Gastroesophageal sphincter (tissue), 3 donors: ENCODE measurements at regions not wholly inside any gene's neighbourhood (a gene's known extent, or its start where the extent isn't known, plus 50 kb on each side); places are given as distances from the start of the nearest gene placed in this dataset.

Experiments used
- CTCF ChIP-seq, 4 experiments: fragments of 200-600 bp in 2 of 4; fragments of 450-650 bp in 2 of 4; sonication (generic) in 1 of 4; IDR thresholded peaks; one replicate each; pipeline ENCODE4 v1.5.1; 2017 to 2019; ENCODE audit warnings: antibody characterized with exemption in 4 of 4, mild to moderate bottlenecking in 2 of 4, moderate library complexity in 2 of 4
- POLR2A ChIP-seq, 2 donors: fragments of 450-650 bp; IDR thresholded peaks; one replicate each; pipeline ENCODE4 v1.6.1; 2017; ENCODE audit warnings: antibody characterized with exemption in 2 of 2, mild to moderate bottlenecking in 2 of 2, moderate library complexity in 1 of 2

GRCh38 chr6:113616701-113617274, 240.4 kb upstream of the MARCKS start:
- TF ChIP-seq POLR2A (IDR thresholded peaks at IDR 0.05) (no peak), CTCF (IDR thresholded peaks at IDR 0.05) (no peak)
